T-helper 2 cell (primary cell): ENCODE measurements at regions not wholly inside any gene's neighbourhood (a gene's known extent, or its start where the extent isn't known, plus 50 kb on each side); places are given as distances from the start of the nearest gene placed in this dataset.
"Not testable (repeated sequence)": the region's sequence is repeated elsewhere in the genome, so short reads cannot be mapped to it uniquely, and the experiment has no call there.

Source experiments
- DNase-seq, 5 experiments: peaks; one replicate each; pipeline versions ENCODE4 v3.0.0 to v3.0.0-alpha.2; 2012 to 2022

DNA sequence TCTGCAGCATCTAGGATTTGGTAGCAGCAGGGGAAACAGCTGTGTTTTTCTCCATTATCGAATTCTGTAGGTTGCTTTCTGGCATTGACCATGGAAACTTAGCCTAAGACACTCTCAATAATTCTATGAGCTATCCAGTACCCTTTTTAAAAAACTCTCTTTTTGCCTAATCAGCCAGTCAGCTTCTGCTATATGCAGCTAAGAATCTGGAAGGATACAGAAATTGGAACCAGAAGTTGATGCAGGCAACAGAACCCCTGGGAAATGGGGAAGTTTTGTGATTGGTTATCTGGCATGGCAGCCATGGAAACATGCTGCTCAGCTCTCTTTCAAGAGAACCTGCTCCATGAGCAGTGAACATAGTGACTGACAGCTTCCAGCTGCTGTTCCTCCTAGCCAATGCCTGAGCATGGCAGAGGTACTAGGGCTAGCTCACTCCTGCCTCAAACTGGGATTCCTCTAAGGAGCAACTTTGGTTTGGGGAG is 417.6 kb upstream of the MAOA start:
- DNase-seq = no peak

DNA sequence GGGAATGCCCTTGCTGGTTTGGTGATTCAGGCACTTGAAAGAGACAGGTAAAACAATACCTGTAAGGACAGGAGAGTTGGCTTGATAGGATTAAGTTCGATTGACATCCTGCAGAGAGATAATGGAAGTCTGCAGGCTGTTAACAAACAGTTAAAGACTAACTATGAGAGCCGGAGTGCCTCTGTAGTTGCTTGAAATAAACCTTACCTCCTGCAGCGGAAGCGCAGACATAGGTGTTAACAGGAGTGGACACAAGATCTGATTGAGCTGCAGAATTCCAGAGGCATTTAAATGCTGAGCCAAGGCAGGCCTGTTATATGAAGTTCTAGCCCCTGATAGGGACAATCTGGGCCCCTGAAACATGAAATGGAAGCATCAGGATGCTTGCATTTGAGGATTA is 416.7 kb upstream of the MAOA start:
- no peak for DNase-seq

DNA sequence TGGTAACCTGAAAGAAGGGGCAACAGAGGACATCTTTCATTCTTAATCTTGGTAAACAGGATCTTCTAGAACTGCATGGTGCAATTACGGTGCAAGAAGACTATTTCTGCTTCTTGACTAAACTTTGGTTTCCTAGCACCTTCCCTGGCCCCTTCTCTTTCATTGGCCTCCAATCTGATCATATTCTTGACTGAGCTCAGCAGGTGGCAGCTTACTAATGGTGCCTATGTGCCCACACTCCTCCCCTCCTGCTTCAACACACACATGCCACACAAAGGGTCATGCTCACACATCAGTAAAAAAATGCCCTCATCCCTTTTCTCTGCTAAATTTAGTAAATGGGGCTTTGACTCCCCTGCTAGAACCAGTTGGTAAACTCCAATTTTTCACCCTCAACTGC is 400.5 kb upstream of the MAOA start:
- DNase-seq = no peak

DNA sequence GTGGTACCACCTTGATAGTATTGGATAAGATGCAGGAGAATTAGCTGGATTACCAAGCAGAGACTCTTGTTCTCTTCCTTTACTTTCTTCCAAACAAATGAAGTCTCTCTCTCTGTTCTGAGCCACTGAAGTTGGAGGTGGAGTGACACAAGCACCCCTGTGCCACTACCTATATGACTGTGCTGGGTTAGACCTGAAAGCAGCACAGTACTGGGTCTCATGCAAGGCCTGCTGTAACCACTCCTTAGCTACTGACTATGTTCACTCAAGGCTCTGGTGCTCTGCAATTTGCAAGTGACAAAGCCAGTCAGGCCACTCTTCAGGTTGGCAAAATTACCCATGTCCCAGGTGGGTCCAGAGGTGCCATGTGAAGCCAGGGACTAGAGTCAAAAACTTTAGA is 389.6 kb upstream of the MAOA start:
- peak in 1 of 5 experiments; percentile 32 for DNase-seq

DNA sequence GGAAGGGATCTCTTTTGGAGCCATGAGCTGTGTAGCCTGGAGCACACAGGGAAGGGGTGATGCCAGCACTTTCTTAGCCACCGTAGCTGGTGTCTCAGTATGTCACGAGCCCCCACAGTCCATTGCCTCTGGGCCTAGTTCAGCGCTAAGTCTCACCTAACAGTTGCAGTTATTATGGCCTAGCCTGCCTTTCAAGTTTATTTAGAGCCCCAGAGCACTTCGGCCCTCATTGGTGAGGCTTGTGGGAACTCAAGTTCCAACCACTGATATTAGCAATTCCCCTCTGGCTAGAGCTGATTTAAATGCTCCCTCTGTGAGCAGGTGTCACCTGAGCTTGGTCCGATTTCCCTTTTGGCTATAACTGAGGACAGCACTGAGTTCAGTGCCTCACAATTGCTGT is 388.4 kb upstream of the MAOA start:
- no peak for DNase-seq

DNA sequence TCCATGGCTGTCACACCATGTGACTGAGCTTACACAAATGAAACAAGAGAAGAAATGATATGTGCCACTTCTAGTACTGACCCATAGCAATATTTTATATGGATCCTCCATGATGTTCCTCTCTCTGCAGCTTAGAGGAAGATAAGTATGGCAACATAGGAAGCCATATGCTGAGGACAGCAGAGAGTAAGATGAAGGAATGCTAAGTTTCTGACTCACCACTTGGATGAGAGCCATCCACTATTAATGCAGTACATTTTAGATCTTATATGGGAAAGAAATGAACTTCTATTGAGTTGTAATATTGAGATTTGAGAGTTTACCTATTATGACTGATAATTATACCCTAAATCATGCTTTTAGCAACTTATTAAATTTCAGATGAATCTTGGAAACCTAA is 386.9 kb upstream of the MAOA start:
- DNase-seq = no peak

DNA sequence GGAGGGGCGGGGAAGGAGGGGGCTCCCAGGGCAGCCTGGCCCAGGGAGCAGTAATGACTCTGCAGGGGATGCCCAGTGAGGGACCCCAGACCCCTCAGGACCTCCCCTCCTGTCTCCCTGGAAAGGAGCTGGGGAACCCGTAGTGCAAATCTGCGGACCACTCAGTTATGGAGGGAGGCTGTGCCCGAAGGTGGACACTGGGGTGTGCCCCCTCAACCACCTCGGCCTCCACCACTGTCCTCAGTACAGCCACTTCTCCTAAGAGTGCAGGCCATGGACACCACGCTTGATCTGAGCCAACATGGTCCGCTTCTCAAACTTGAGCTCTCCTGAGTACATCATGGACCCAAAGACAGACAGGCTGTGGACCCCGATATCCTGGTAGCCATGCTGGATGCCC is 378.2 kb upstream of the MAOA start:
- DNase-seq = no peak

DNA sequence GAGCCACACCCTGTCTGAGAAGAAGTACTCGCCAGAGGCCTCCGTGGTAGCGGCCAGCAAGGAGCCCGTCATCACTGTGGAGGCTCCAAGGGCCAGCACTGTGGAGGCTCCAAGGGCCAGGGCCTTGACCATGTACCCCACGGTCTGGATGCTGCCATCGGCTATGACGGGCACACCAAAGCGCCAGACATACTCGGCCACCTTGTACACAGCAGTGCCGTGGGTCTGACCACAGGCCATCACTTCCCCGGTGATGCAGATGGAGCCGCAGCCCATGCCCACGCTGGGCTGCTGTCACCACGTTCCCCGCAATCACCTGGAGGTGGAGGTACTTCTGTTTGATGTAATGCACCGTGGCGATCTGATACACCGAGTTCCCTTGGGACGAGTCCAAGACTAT is 377.7 kb upstream of the MAOA start:
- DNase-seq = no peak

DNA sequence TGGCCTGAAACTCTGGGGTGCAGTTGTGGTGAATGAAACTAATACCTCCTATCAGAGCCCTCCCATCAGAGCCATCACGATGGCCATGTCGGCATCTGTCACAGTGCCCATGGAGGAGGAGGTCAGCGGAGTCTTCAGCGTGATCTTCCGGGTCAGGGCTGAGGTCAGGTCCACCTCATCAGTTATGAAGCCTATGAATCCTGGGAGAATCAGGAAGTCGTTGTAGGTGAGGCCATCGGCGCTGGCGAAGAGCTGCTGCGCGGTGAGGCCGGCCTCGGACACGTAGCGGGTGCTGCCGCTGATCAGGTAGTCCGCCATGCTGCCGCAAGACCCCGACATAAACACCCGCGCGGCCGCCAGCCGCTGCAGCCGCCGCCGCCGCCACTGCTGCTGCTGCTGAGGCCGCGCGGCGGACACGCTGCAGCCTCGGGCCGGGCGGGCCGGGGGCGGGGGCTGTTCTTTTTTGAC is 376.7 kb upstream of the MAOA start:
- no peak for DNase-seq

DNA sequence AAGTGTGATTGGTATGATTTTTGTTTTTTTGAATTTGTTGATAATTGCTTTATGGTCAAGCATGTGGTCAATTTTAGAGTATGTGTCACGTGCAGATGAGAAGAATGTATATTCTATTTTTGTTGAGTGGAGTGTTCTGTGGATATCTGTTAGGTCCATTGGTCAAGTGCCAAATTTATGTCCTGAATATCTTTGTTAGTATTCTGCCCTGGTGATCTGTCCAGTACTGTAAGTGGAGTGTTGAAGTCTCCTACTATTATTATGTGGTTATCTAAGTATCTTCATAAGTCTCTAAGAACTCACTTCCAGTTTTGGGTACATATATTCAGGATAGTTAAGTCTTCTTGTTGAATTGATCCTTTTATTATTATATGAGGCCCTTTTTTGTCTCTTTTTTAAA is 372.9 kb upstream of the MAOA start:
- DNase-seq = no peak

DNA sequence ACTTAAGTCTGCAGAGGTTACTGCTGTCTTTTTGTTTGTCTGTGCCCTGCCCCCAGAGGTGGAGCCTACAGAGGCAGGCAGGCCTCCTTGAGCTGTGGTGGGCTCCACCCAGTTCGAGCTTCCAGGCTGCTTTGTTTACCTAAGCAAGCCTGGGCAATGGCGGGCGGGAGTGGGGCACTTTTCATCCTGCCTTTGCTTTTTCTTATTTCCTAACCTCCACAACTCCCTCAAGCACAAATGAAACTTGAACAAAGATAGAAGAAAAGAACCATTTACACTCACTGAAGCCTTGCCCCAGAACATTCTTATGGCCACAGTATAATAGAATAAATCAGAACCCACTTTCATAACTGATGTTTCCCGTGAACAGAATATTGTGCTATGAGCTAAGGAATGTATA is 344.5 kb upstream of the MAOA start:
- DNase-seq = not testable (repeated sequence)

DNA sequence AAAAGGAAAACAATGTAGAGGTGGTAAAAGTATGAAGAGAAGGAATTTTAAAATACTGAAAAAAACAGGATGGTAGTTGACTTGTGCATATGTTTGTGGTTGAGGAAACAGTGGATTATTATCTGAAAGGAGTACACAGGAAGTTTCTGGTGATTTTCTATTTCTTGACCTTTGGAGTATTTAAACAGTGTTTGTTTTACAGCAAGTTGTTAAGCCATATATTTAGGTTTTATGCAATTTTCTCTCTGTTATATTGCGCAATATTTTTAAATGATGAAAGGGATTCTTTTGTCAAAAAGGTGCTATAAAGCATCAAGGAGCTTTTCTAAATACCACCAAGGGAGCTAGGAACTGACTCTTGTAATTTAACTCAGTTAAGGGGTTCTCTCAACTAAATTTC is 343.1 kb upstream of the MAOA start:
- DNase-seq = no peak

DNA sequence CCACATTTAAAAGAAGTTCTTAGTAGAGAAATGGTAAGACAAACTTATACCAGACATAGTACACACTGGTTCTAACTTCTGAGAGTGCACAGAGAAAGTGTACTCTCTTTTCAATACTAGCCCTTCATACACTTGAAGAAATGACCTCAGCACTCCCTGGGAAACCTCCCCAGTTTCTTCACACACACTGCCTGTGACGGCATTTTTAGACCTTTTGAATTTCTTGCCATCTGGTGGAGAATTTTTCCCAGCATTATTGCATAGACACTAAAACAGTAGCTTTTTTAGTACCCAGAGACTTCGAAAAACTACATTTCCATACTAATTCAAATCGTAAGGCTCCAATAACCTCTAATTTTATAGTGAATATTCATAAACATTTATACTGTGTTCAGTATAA is 341.6 kb upstream of the MAOA start:
- DNase-seq = no peak

DNA sequence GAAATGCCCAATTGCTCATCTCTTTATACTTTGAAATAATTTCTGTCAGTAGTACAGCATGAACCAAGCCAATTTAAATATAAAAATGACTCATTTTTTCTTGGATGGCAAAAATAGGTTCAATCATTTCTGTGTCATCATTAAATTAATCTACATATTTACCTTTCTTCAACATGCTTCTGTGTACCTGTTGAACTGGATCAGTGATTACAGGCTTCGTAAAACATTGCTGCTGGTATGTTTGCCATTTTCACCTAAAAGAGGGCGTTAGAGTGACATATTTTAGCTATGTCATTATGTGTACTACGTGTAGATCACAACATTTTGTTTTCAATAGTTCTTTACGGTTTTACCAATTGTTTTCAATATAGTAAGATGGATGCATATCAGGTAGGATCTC is 340.5 kb upstream of the MAOA start:
- no peak for DNase-seq

DNA sequence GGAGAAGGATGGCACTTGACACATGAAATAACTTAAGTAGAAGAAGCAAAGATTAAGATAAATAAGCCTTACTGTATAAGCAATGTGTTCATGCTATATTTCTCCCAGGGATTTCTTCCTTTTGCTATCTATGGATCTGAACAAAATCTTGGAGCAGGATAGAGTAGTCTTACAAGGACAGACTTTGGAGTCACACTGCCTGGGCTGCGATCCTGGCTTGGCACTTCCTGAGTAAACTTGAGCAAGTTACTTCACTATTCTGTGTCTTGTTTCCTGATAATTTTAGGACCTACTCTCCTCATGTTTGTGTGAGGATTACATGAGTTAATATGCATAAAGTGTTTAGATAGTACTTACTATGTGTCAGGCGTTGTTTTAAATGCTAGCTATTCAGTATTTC is 340.0 kb upstream of the MAOA start:
- no peak for DNase-seq

DNA sequence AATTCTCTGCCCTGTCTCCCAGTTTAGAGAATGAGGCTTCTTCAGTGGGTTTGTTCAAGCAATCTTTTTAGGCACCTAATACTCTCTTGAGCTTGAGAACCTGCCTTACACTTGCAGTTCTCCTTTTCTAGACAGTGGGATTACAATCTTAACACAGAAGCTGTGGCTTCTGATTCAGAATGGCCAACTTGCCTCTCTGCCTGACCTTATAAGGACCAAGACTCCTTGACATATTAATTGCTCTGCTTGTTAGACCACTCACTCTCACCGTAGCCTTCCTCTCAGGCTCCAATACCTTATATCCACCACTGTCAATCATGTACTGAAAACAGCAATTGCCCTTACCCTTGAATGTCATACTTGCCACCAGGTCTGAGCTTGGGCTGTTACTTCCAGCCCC is 338.7 kb upstream of the MAOA start:
- DNase-seq = no peak

DNA sequence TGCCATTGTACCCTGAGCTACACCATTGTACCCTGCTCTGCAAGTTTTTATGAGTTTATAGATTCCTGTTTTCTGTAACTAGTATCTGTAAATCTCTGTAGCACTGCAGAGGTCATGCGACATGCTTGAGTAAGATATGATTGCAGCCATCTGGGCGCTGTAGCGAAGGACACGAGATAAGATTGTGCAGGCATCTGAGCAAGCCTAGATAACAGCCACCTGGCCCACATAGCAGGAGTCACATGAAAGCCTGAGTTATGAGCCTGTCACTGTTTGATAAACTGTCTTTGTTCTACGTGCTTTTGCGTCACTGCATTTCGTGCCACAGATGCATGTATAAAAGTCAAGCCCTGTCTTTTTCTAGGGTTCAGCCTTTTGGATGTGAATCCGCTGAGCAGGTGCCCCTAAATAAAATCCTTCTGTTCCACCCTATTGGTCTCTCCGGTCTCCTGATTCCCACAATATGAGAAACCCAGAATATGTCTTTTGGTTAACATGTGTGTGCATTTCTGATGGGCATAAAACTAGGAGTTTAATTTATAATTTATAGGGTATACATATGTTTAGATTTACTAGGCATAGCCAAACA is 327.6 kb upstream of the MAOA start:
- no peak for DNase-seq

DNA sequence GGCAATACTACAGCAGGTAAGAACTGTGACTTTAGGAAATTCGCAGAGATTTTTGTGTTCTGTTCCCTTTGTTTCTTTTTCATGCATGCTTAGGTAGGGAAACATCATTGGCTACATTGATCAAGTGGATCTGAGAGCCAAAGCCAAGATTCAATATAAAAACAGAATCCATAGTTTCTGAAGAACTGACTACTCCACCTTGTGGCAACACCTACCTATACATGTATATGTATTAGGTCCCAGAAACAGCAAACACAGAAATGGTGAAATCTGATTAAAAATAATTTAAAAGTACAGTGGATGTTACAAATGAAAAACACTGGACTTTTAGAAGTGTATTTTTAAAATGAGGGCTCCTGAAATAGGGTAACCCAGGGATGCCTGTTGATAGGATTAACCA is 322.6 kb upstream of the MAOA start:
- no peak for DNase-seq

DNA sequence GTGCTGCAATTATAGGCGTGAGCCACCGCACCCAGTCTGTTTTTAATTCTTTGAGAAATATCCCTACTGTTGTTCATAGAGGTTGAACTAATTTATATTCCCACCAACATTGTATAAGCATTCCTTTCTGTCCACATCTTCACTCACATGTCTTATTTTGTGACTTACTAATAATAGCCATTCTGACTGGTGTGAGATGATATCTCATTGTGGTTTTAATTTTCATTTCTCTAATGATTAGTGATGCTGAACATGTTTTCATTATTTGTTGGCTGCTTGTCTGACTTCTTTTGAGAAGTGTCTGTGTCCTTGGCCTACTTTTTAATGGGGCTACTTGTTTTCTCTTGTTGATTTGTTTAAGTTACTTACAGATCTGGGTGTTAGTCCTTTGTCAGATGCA is 310.9 kb upstream of the MAOA start:
- no peak for DNase-seq

DNA sequence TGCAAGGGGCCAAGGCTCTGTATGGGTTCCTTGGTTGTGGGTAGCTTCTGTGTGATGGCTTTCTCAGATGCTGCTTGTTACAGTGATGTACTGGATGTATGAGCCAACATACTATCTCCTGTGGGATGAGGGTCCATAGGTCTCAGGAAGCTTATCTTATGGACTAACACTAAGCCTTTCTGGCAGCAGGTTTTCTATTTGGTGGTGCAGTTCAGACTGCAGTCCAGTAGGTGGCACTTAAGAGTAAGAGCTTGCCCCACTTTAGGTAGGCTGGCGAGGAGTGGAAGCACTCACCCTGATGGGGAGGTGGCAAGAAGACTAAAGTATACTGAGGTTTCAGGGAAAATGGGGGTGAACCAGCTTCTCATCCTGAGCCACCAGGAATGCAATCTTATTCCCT is 306.7 kb upstream of the MAOA start:
- peak in 4 of 5 experiments; percentile 3 to 38 (median 4) for DNase-seq

DNA sequence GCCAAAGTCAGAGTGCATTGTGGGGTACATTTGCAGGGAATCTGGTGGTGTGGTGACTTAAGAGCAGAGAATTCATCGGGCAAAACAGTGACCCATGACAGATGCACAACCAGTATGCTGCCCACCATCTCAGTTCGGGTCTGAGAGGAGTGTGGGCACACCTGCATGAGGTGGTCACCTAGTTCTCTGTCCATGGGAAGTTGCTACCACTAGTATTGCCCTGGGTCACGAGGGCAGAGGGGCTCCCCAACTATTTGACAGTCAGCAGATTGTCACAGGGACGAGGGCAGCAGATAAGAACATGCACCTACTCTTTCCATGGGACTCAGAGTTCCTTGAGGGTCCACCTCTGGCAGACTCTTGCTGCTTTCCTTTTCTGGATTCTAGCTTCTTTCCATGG is 305.2 kb upstream of the MAOA start:
- no peak for DNase-seq

DNA sequence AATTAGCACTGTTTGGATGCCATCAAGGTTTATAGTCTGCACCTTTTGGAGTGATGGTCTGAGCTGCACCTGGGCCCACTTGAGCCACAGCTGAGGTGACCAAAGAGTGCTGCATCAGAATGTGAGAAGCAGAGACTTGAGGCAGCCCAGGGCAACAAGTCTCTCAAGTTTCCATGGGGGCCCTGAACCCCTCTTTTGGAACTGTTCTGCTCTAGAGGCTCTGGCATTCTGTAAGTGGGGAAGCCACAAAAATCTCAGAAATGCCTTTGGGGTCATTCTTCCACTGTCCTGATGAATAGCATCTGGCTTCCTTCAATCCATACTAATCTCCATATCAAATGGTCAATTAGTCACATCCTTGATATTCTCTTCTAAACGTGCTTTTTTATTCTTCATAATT is 298.4 kb upstream of the MAOA start:
- no peak for DNase-seq

DNA sequence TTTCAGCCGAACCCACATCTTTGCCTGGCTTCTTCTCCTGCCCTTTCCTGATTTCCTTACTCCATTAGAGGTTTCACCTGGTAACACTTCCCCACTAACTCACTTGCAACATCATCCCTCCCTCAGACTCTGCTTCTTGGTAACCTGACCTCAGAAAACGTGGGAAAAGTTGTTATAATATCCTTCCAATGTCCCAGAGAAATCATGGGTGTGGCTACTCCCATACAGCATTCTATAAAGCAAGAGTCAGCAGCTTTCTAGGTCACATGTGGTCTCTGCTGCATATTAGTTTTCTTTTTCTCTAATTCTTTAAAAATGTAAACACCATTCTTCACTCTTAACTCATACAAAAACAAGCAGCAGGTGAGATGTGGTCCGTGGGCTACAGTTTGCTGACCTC is 283.1 kb upstream of the MAOA start:
- no peak for DNase-seq

DNA sequence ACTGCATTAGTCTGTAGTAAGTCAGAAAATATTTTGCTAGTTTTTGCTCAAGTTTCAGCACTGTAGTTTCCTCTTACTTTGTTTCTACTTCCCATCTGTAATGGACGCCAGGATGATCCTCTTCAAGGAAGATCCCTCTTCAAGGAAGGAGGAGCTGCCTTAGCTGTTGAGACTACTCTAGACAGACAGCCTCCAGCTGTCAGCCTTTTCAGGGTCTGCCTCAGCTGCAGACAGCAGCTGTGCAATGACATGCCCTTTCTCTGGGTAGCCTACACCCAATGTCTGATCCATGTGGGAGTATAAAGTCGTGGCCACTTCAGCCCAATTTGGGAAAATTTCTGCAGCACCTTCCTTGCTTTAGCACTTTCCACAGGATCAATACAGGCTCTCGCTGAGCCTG is 281.0 kb upstream of the MAOA start:
- no peak for DNase-seq

DNA sequence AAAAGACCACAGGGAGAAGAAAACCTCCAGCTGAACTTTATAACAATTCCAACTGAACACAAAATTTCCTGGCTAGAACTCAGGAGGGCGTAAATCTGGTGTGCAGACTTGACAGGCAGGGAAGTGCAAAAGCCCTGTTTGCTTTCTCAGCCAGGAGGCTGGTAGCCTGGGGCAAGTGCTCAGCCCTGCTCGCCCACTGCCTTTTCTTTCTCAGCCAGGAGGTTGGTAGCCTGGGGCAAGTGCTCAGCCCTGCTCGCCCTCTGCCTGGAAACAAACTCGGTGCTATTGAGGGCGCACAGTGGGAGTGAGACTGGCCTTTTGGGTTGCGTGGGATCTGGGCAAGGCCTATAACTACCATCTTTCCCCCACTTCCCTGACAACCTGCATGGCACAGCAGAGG is 275.4 kb upstream of the MAOA start:
- no peak for DNase-seq

DNA sequence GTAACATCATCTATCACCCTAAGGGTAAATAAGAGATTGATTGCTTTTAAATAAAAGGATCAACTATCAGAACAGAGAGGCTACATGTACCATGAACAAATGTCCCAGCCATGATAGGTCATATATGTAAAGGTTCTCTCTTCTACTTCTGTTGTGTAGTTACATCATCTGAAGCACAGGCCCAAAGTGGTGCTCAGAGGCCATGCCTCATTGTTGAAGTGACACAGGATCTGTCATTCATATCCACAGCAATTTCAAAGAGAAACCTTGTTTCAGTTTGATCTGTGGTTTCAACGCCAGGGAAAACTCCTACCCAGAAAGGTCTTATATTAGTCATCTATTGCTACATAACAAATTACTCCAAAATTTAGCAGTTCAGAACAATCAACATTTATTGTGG is 269.2 kb upstream of the MAOA start:
- no peak for DNase-seq
